ENCODE measurements at regions not wholly inside any gene's neighbourhood (a gene's known extent, or its start where the extent isn't known, plus 50 kb on each side); places are given as distances from the start of the nearest gene placed in this dataset.

DNA sequence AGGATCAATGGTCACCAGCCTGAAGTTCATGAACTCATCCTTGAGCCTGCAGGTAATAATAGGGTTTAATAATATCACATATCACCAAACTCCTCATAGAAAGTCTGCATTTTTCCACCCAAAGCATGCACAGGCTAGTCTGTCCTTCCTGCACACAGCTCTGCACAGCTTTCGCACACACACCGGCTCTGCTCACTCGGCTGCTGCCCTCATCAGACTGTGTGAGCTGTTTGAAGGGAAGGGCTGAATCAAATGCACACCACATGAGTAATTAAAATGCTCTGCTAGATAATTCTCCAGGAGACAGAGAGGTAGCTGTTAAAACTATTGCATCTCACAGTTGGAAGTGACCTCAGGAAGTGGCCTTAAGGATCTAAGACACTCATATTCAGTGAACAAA is 108.4 kb upstream of the YPEL5 start:
- Histone ChIP-seq H3K4me3 (no peak overlapping the region), H3K4me1 (ENCODE audit: insufficient read depth) (no peaks in the 10 kb centered on the region), H3K27ac (no peak overlapping the region), H3K79me2 (no peaks in the 10 kb centered on the region), H2AFZ (no peak overlapping the region), H3K9me3 (ENCODE audit: low read depth) (no peaks in the 10 kb centered on the region), H3K36me3 (replicated peaks; ENCODE audit: insufficient read depth, low read depth) (no peaks in the 10 kb centered on the region), H3K4me2 (no peak overlapping the region), H3K27me3 (peaks cover 4% of the 10 kb centered on the region), H3K9me2 (replicated peaks; ENCODE audit: insufficient read depth) (no peaks in the 10 kb centered on the region), H4K20me1 (ENCODE audit: insufficient read depth, poor library complexity, severe bottlenecking) (no peaks in the 10 kb centered on the region)
- TF ChIP-seq EZH2 (IDR thresholded peaks at IDR 0.05; ENCODE audit: borderline replicate concordance) (no peak), EZH2phosphoT487 (IDR thresholded peaks at IDR 0.05; ENCODE audit: low read depth, severe bottlenecking, unreplicated experiment) (no peak)
- TF ChIP-seq, protein P1, sequence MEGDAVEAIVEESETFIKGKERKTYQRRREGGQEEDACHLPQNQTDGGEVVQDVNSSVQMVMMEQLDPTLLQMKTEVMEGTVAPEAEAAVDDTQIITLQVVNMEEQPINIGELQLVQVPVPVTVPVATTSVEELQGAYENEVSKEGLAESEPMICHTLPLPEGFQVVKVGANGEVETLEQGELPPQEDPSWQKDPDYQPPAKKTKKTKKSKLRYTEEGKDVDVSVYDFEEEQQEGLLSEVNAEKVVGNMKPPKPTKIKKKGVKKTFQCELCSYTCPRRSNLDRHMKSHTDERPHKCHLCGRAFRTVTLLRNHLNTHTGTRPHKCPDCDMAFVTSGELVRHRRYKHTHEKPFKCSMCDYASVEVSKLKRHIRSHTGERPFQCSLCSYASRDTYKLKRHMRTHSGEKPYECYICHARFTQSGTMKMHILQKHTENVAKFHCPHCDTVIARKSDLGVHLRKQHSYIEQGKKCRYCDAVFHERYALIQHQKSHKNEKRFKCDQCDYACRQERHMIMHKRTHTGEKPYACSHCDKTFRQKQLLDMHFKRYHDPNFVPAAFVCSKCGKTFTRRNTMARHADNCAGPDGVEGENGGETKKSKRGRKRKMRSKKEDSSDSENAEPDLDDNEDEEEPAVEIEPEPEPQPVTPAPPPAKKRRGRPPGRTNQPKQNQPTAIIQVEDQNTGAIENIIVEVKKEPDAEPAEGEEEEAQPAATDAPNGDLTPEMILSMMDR (IDR thresholded peaks at IDR 0.05; ENCODE audit: poor library complexity): no peak
- no peak for DNase-seq (ENCODE audit: low spot score)
- WGBS (ENCODE audit: low lambda C conversion rate, missing lambda C conversion rate): 59% methylated on average over 3 of the region's 3 CpGs

DNA sequence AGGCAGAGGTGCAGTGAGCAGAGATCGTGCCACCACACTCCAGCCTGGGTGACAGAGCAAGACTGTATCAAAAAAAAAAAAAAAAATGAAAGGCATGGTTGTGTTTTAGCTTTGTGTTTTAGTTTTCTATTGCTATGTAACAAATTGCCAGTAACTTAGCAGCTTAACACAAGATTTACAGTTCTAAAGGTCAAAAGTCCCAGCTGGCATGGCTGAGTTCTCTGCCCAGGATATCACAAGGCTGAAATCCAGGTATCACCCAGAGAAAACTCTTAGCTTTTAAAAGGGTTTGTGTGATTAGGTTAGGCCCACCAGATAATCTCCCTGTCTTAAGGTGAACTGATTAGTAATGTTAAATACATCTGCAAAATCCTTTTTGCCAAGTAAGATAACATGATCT is 107.7 kb upstream of the YPEL5 start:
- Histone ChIP-seq H3K9me3 (ENCODE audit: low read depth) (no peaks in the 10 kb centered on the region), H3K36me3 (replicated peaks; ENCODE audit: insufficient read depth, low read depth) (no peaks in the 10 kb centered on the region), H3K27ac (no peak overlapping the region), H3K4me3 (no peak overlapping the region), H3K4me1 (ENCODE audit: insufficient read depth) (no peaks in the 10 kb centered on the region), H3K79me2 (no peaks in the 10 kb centered on the region), H4K20me1 (ENCODE audit: insufficient read depth, poor library complexity, severe bottlenecking) (no peaks in the 10 kb centered on the region), H3K9me2 (replicated peaks; ENCODE audit: insufficient read depth) (no peaks in the 10 kb centered on the region), H3K4me2 (no peak overlapping the region), H2AFZ (no peak overlapping the region), H3K27me3 (peaks cover 7% of the 10 kb centered on the region)
- WGBS (ENCODE audit: low lambda C conversion rate, missing lambda C conversion rate): 91% methylated on average over 1 of the region's 1 CpG
- DNase-seq (ENCODE audit: low spot score): no peak
- TF ChIP-seq, protein P1 (IDR thresholded peaks at IDR 0.05; ENCODE audit: poor library complexity): no peak
- TF ChIP-seq EZH2 (IDR thresholded peaks at IDR 0.05; ENCODE audit: borderline replicate concordance): no peak
- TF ChIP-seq EZH2phosphoT487 (IDR thresholded peaks at IDR 0.05; ENCODE audit: low read depth, severe bottlenecking, unreplicated experiment): no peak

DNA sequence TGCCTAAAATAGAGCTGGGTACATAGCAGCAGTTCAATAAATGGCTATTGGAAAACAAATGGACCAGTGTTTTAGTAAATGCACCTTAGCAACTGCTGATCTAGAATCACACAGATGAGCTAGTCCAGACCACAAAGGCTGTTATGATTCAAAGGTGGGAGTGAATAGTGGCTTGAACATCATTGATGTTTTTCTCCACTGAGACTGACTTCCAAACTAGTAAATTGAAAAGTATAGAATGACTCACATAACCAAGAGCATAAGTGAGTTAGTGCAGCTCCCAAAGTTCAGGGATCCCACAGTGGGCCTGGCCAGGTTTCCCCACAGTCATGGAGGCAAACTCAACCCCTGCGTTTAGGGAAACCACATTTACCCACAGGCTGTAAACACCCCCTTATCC is 106.7 kb upstream of the YPEL5 start:
- 90% methylated on average over 1 of the region's 1 CpG for WGBS (ENCODE audit: low lambda C conversion rate, missing lambda C conversion rate)
- Histone ChIP-seq H3K79me2 (no peaks in the 10 kb centered on the region), H3K9me2 (replicated peaks; ENCODE audit: insufficient read depth) (no peaks in the 10 kb centered on the region), H3K27ac (no peak overlapping the region), H4K20me1 (ENCODE audit: insufficient read depth, poor library complexity, severe bottlenecking) (no peaks in the 10 kb centered on the region), H3K36me3 (replicated peaks; ENCODE audit: insufficient read depth, low read depth) (no peaks in the 10 kb centered on the region), H3K4me1 (ENCODE audit: insufficient read depth) (no peaks in the 10 kb centered on the region), H2AFZ (no peak overlapping the region), H3K9me3 (ENCODE audit: low read depth) (no peaks in the 10 kb centered on the region), H3K27me3 (peaks cover 9% of the 10 kb centered on the region), H3K4me3 (no peak overlapping the region), H3K4me2 (no peak overlapping the region)
- DNase-seq (ENCODE audit: low spot score): no peak
- TF ChIP-seq, protein P1 (IDR thresholded peaks at IDR 0.05; ENCODE audit: poor library complexity): no peak
- no peak for TF ChIP-seq EZH2phosphoT487 (IDR thresholded peaks at IDR 0.05; ENCODE audit: low read depth, severe bottlenecking, unreplicated experiment)

DNA sequence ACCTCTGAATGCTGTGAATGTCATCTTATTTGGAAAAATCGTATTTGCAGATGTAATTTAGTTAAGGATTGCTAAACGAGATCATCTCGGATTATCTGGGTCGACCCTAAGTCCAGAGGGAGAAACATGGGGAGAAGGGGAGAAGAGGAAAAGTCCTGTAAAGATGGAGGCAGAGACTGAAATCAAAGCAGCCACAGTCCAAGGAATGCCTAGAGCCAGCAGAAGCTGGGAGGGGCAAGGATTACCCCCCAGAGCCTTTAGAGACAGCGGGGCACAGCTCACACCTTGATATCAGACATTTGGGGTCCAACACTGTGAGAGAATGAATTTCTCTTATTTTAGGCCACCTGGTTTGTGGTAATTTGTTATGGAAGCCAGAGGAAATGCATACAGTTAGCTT is 104.9 kb upstream of the YPEL5 start:
- Histone ChIP-seq H3K79me2 (no peaks in the 10 kb centered on the region), H3K36me3 (replicated peaks; ENCODE audit: insufficient read depth, low read depth) (no peaks in the 10 kb centered on the region), H3K9me2 (replicated peaks; ENCODE audit: insufficient read depth) (no peaks in the 10 kb centered on the region), H3K27ac (no peak overlapping the region), H3K4me3 (no peak overlapping the region), H3K9me3 (ENCODE audit: low read depth) (no peaks in the 10 kb centered on the region), H4K20me1 (ENCODE audit: insufficient read depth, poor library complexity, severe bottlenecking) (no peaks in the 10 kb centered on the region), H3K27me3 (peaks cover 9% of the 10 kb centered on the region), H2AFZ (no peak overlapping the region), H3K4me2 (no peak overlapping the region), H3K4me1 (ENCODE audit: insufficient read depth) (no peaks in the 10 kb centered on the region)
- no peak for DNase-seq (ENCODE audit: low spot score)
- TF ChIP-seq EZH2phosphoT487 (IDR thresholded peaks at IDR 0.05; ENCODE audit: low read depth, severe bottlenecking, unreplicated experiment) (no peak), EZH2 (IDR thresholded peaks at IDR 0.05; ENCODE audit: borderline replicate concordance) (no peak)
- TF ChIP-seq, protein P1 (IDR thresholded peaks at IDR 0.05; ENCODE audit: poor library complexity): no peak
- WGBS (ENCODE audit: low lambda C conversion rate, missing lambda C conversion rate): 76% methylated on average over 5 of the region's 5 CpGs
